ENCODE measurements at regions not wholly inside any gene's neighbourhood (a gene's known extent, or its start where the extent isn't known, plus 50 kb on each side); places are given as distances from the start of the nearest gene placed in this dataset.

- Histone ChIP-seq H3K36me3 (ENCODE audit: control insufficient read depth, insufficient read depth, low read length) (no peaks in the 10 kb centered on the region), H3K27ac (ENCODE audit: low read depth, low read length) (no peak overlapping the region), H3K4me1 (ENCODE audit: control insufficient read depth, insufficient read depth, low read length) (peaks cover 34% of the 10 kb centered on the region), H3K9ac (ENCODE audit: extremely low read depth, low read length, poor library complexity, severe bottlenecking) (no peak overlapping the region), H3K27me3 (ENCODE audit: control insufficient read depth, insufficient read depth, low read length, poor library complexity, severe bottlenecking) (peaks cover 7% of the 10 kb centered on the region), H3K4me3 (ENCODE audit: low read length) (no peak overlapping the region), H3K9me3 (ENCODE audit: control insufficient read depth, low read length) (no peaks in the 10 kb centered on the region)
- Mint-ChIP-seq H3K27ac (no peak overlapping the region), H3K4me1 (peaks cover 44% of the 10 kb centered on the region), H3K36me3 (ENCODE audit: low read depth) (no peaks in the 10 kb centered on the region), H3K9me3 (no peaks in the 10 kb centered on the region), H3K4me3 (no peak overlapping the region), H3K27me3 (ENCODE audit: insufficient read depth) (peaks cover 23% of the 10 kb centered on the region)
- DNase-seq = no peak
- TF ChIP-seq CTCF (conservative IDR thresholded peaks at IDR 0.05) = no peak
- WGBS, 2 experiments (ENCODE audit: insufficient coverage in 1 of 2, insufficient read length in 1 of 2) = 75 to 86% methylated on average over 2 to 3 of the region's 3 CpGs
Measured at GRCh38 chr9:89697553-89697952, 92.7 kb downstream of the GADD45G start.

GRCh38 chr9:89698411-89699005 is 93.7 kb downstream of the GADD45G start:
- H3K27me3 Mint-ChIP-seq (ENCODE audit: insufficient read depth) = peaks cover 19% of the 10 kb centered on the region

GRCh38 chr9:89699646-89700045 is 94.8 kb downstream of the GADD45G start:
- Mint-ChIP-seq H3K4me1 (peaks cover 59% of the 10 kb centered on the region), H3K36me3 (ENCODE audit: low read depth) (no peaks in the 10 kb centered on the region), H3K4me3 (no peak overlapping the region), H3K27me3 (ENCODE audit: insufficient read depth) (peaks cover 12% of the 10 kb centered on the region), H3K9me3 (no peaks in the 10 kb centered on the region), H3K27ac (no peak overlapping the region)
- no peak for DNase-seq
- TF ChIP-seq CTCF (conservative IDR thresholded peaks at IDR 0.05) = no peak
- Histone ChIP-seq H3K4me1 (ENCODE audit: control insufficient read depth, insufficient read depth, low read length) (peaks cover 43% of the 10 kb centered on the region), H3K4me3 (ENCODE audit: low read length) (no peak overlapping the region), H3K36me3 (ENCODE audit: control insufficient read depth, insufficient read depth, low read length) (no peaks in the 10 kb centered on the region), H3K27ac (ENCODE audit: low read depth, low read length) (no peak overlapping the region), H3K9ac (ENCODE audit: extremely low read depth, low read length, poor library complexity, severe bottlenecking) (no peak overlapping the region), H3K27me3 (ENCODE audit: control insufficient read depth, insufficient read depth, low read length, poor library complexity, severe bottlenecking) (peaks cover 7% of the 10 kb centered on the region), H3K9me3 (ENCODE audit: control insufficient read depth, low read length) (no peaks in the 10 kb centered on the region)
- 95 to 97% methylated on average over 8 to 11 of the region's 11 CpGs for WGBS, 2 experiments (ENCODE audit: insufficient coverage in 1 of 2, insufficient read length in 1 of 2)

More at GRCh38 chr9:89698411-89699005, 93.7 kb downstream of the GADD45G start:
- 87 to 91% methylated on average over 7 to 8 of the region's 8 CpGs for WGBS, 2 experiments (ENCODE audit: insufficient coverage in 1 of 2, insufficient read length in 1 of 2)
- H3K9me3 Mint-ChIP-seq = no peaks in the 10 kb centered on the region
- Histone ChIP-seq H3K9me3 (ENCODE audit: control insufficient read depth, low read length) (no peaks in the 10 kb centered on the region), H3K27me3 (ENCODE audit: control insufficient read depth, insufficient read depth, low read length, poor library complexity, severe bottlenecking) (peaks cover 7% of the 10 kb centered on the region), H3K27ac (ENCODE audit: low read depth, low read length) (no peak overlapping the region), H3K36me3 (ENCODE audit: control insufficient read depth, insufficient read depth, low read length) (no peaks in the 10 kb centered on the region), H3K4me3 (ENCODE audit: low read length) (no peak overlapping the region), H3K9ac (ENCODE audit: extremely low read depth, low read length, poor library complexity, severe bottlenecking) (no peak overlapping the region), H3K4me1 (ENCODE audit: control insufficient read depth, insufficient read depth, low read length) (peaks cover 42% of the 10 kb centered on the region)
- no peak for TF ChIP-seq CTCF (conservative IDR thresholded peaks at IDR 0.05)
- no peaks in the 10 kb centered on the region for H3K36me3 Mint-ChIP-seq (ENCODE audit: low read depth)
- no peak overlapping the region for H3K4me3 Mint-ChIP-seq
- DNase-seq = no peak
- peaks cover 50% of the 10 kb centered on the region for H3K4me1 Mint-ChIP-seq
- no peak overlapping the region for H3K27ac Mint-ChIP-seq

All from endodermal cell (in vitro differentiated cells).